ENCODE measurements at regions not wholly inside any gene's neighbourhood (a gene's known extent, or its start where the extent isn't known, plus 50 kb on each side); places are given as distances from the start of the nearest gene placed in this dataset.
"Not testable (repeated sequence)": the region's sequence is repeated elsewhere in the genome, so short reads cannot be mapped to it uniquely, and the experiment has no call there.

DNA sequence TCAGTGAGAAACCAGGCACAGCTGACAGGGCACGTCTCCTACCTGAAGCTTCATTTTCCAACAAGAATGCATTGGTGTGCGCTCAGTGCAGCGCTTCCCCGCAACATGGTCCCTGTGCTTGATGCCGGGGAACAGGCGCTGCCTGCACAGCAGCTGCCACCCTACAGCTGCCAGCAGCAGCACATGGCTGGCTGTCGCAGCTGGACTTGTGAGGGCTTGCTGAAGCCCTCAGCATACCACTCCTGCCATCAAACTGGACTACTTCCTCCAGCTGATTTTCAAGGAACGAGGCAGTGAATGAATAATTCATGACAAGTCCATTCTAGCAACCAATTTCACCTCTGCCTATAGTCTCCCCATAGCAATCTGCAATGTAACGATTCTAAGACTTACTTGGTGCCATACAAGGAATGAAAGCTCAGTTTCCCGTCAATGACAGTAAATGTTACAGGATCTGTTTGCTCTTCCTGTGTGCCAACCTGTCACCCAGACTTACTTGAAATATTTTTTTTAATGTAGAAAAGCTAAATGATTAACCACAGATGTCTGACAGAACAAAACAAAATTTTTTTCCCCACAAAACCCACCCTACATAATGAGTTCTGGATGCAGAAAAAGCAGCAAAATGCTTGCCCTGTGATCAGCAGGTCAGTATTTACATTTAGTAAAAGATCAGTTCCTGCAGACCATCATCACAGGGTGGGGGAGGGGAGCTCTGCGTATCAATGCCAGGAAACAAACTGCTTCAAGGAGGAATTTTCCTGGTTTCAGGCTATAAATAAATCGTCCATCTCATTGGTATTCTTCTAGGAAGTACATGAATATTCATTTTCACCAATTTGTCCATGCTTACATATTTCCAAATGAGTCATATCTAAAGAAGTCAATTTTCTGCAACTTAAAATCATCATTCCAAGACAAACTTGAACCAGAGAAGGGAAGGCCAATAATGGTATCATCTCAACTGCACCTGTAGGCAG lies 140.6 kb downstream of the ALOX5 start:
- H3K4me3 Mint-ChIP-seq = no peak overlapping the region
- H3K27me3 Mint-ChIP-seq = no peaks in the 10 kb centered on the region

DNA sequence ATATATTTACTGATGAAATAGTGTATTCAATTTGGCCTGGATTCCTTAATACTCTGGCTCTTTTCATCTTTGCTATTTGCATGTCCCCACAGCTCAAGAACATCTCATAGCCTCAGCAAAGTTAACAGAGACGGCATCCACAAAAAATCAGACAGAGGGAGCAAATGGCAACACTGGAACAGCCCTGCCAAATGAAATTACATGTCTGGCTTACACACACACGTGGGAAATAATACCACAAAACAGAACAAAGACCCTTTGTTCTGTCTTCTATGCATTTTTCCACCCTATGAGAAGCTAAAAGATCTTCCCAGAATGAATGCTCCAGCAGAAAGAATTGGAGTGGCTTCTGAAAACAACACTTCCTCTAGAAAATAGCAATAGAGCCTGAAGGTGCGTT lies 139.5 kb downstream of the ALOX5 start:
- ATAC-seq = no peak
- H3K4me1 Mint-ChIP-seq = peaks cover 18 to 46% (median 34%) of the 10 kb centered on the region in 4 donors
- no peak overlapping the region for H3K4me3 Mint-ChIP-seq
- no peaks in the 10 kb centered on the region for H3K27me3 Mint-ChIP-seq
- H3K27ac Mint-ChIP-seq = peak overlapping the region in 1 of 10 donors; percentile 10
- no peak for DNase-seq
- POLR2A ChIA-PET = no interaction called here
- H3K36me3 Mint-ChIP-seq = peaks cover 0 to 8% (median 5%) of the 10 kb centered on the region in 3 donors
- H3K9me3 Mint-ChIP-seq = no peaks in the 10 kb centered on the region

More for the DNA sequence above, 140.6 kb downstream of the ALOX5 start:
- DNase-seq (no peak), ATAC-seq (no peak)
- Mint-ChIP-seq H3K36me3 (peaks cover 0 to 8% (median 5%) of the 10 kb centered on the region in 3 donors), H3K9me3 (no peaks in the 10 kb centered on the region), H3K27ac (peak overlapping the region in 4 of 10 donors; percentile 9 to 41 (median 32)), H3K4me1 (peaks cover 19 to 48% (median 35%) of the 10 kb centered on the region in 4 donors)
- POLR2A ChIA-PET = no interaction called here

DNA sequence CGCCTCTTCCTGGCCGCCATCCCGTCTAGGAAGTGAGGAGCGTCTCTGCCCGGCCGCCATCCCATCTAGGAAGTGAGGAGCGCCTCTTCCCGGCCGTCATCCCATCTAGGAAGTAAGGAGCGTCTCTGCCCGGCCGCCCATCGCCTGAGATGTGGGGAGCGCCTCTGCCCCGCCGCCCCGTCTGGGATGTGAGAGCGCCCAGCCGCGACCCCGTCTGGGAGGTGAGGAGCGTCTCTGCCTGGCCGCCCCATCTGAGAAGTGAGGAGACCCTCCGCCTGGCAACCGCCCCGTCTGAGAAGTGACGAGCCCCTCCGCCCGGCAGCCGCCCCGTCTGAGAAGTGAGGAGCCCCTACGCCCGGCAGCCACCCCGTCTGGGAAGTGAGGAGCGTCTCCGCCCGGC lies 137.9 kb downstream of the ALOX5 start:
- H3K27ac Mint-ChIP-seq, ATAC-seq, POLR2A ChIA-PET, H3K27me3 Mint-ChIP-seq, H3K4me3 Mint-ChIP-seq, DNase-seq, H3K9me3 Mint-ChIP-seq, H3K36me3 Mint-ChIP-seq: not testable (repeated sequence)
- peaks cover 21 to 37% (median 26%) of the 10 kb centered on the region in 4 donors for H3K4me1 Mint-ChIP-seq

DNA sequence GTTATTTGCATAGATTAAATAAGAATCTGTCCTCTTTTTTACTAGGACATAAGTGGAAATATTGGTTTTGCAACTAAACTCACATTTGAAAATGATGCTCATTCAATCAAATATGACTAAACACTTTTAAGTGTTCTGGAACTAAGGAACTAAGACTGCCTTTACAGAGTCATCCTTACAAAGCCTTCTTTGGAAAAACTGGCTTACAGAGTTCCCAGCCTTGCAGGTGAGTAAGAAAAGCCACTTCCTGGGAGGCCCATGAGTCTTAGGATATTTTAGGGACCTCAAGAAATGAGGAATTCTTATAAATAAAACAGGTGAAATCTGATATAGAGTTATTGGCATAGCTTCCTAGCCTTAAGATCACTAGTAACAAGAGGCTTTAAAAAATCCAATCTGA lies 135.5 kb downstream of the ALOX5 start:
- H3K36me3 Mint-ChIP-seq = peaks cover 0 to 4% (median 3%) of the 10 kb centered on the region in 3 donors
- POLR2A ChIA-PET = no interaction called here
- ATAC-seq (no peak), DNase-seq (no peak)
- peak overlapping the region in 2 of 10 donors; percentile 54 to 57 for H3K27ac Mint-ChIP-seq
- H3K27me3 Mint-ChIP-seq = no peaks in the 10 kb centered on the region
- H3K4me1 Mint-ChIP-seq = peaks cover 7 to 22% (median 11%) of the 10 kb centered on the region in 4 donors
- no peaks in the 10 kb centered on the region for H3K9me3 Mint-ChIP-seq
- H3K4me3 Mint-ChIP-seq = no peak overlapping the region

DNA sequence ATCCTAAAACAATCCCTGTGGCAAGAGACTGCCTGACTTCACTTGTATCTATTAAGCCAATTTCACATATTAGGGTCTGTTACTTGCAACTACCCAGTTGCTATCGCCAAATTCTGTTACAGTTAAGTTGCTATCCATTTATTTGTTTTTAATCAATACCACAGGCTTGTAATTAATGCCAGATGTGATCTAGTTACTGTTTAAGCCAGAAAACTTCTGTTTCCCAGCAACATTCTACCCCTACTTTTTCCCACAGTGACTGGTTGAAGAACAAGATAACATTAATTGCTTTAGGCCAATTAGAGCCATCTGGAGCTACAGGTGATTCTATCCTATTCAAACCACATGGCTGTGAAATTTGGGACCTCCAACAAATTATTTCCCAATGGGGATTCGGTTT lies 131.3 kb downstream of the ALOX5 start:
- POLR2A ChIA-PET = no interaction called here
- Mint-ChIP-seq H3K4me3 (no peak overlapping the region), H3K27ac (peak overlapping the region in 1 of 10 donors; percentile 8), H3K4me1 (peaks cover 11 to 34% (median 14%) of the 10 kb centered on the region in 4 donors), H3K9me3 (no peaks in the 10 kb centered on the region), H3K36me3 (peaks cover 0 to 7% (median 5%) of the 10 kb centered on the region in 3 donors), H3K27me3 (no peaks in the 10 kb centered on the region)
- no peak for DNase-seq
- ATAC-seq = no peak

DNA sequence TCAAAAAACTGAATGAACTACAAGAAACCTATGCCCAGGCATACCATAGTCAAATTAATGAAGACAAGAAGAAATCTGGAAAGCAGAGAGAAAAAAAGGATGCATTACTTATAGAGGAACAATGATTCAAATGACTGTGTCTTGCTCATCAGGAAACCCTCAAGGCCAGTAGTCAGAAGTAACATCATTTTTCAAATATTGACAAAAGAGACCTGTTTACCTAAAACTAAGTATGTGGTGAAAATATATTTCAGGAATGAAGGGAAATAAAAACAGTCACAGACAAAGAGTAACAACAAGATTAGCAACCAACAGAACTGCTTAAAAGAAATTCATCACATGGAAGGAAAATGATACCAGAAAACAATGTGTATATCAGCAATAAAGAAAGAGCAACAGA lies 128.4 kb downstream of the ALOX5 start:
- H3K9me3 Mint-ChIP-seq = peaks cover 0 to 2% (median 0%) of the 10 kb centered on the region in 9 donors
- H3K4me3 Mint-ChIP-seq = no peak overlapping the region
- H3K4me1 Mint-ChIP-seq = peaks cover 13 to 28% (median 14%) of the 10 kb centered on the region in 4 donors
- ATAC-seq = no peak
- H3K36me3 Mint-ChIP-seq = peaks cover 0 to 12% (median 11%) of the 10 kb centered on the region in 3 donors
- POLR2A ChIA-PET = no interaction called here
- peak overlapping the region in 1 of 10 donors; percentile 34 for H3K27ac Mint-ChIP-seq
- no peaks in the 10 kb centered on the region for H3K27me3 Mint-ChIP-seq
- DNase-seq = no peak

DNA sequence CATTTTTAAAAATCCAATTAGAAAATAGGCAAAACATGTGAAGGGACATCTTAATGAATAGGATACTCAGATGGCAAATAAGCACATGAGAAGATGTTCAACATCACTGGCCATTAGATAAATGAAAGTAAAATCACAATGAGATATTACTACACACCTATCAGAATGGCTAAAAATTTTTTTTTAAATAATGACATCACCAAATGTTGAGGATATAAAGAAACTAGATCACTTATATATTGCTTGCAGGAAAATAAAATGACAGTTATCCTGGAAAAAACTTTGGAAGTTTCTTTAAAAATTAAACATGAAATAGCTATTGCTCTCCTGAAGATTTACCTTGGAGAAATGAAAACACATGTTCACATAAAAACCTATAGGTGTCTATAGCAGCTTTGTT lies 127.8 kb downstream of the ALOX5 start:
- no peak for ATAC-seq
- no peak overlapping the region for H3K27ac Mint-ChIP-seq
- no peak for DNase-seq
- peaks cover 11 to 23% (median 17%) of the 10 kb centered on the region in 4 donors for H3K4me1 Mint-ChIP-seq
- H3K9me3 Mint-ChIP-seq = peaks cover 0 to 8% (median 3%) of the 10 kb centered on the region in 9 donors
- H3K27me3 Mint-ChIP-seq = no peaks in the 10 kb centered on the region
- H3K4me3 Mint-ChIP-seq = no peak overlapping the region
- POLR2A ChIA-PET = no interaction called here
- peaks cover 2 to 12% (median 11%) of the 10 kb centered on the region in 3 donors for H3K36me3 Mint-ChIP-seq

DNA sequence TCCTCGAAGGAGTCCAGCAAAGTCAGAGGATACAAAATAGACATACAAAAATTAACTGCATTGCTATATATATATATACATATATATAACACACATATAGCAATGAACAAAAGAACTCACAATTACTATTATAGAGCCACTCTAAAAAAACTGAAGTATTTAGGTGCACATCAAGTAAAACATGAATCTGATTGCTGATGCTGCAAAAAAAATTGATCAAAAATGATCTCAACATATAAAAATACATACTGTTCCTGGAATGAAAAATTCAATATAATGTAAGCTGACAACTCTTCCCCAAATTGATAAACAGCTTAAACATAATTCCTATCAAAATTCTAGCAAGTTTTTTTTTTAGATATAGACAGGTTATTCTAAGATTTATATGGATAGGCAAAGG lies 126.8 kb downstream of the ALOX5 start:
- no peak for ATAC-seq
- Mint-ChIP-seq H3K36me3 (peaks cover 6 to 13% (median 13%) of the 10 kb centered on the region in 3 donors), H3K27me3 (no peaks in the 10 kb centered on the region), H3K4me1 (peaks cover 11 to 23% (median 19%) of the 10 kb centered on the region in 4 donors), H3K4me3 (no peak overlapping the region), H3K9me3 (peaks cover 0 to 18% (median 4%) of the 10 kb centered on the region in 9 donors), H3K27ac (no peak overlapping the region)
- POLR2A ChIA-PET = no interaction called here
- DNase-seq = no peak

DNA sequence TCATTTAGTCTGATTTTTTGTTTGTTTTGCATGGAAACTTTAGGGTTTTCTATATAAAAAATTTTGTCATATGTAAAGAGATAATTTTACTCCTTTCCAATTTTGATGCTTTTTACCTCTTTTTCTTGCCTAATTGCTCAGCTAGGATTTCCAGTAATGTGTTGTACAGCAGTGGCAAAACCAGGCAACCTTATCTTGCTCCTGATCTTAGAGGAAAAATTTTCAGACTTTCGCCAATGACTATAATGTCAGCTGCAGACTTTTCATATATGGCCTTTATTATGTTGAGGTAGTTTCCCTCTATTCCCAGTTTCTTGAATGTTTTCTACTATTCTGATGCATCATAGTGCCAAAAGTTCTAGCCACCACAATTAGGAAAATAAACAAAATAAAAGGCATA lies 126.3 kb downstream of the ALOX5 start:
- ATAC-seq (no peak), DNase-seq (no peak)
- POLR2A ChIA-PET = no interaction called here
- Mint-ChIP-seq H3K27me3 (no peaks in the 10 kb centered on the region), H3K27ac (no peak overlapping the region), H3K9me3 (peaks cover 0 to 23% (median 7%) of the 10 kb centered on the region in 9 donors), H3K4me3 (no peak overlapping the region), H3K36me3 (peaks cover 11 to 17% (median 15%) of the 10 kb centered on the region in 3 donors), H3K4me1 (peaks cover 13 to 27% (median 20%) of the 10 kb centered on the region in 4 donors)

DNA sequence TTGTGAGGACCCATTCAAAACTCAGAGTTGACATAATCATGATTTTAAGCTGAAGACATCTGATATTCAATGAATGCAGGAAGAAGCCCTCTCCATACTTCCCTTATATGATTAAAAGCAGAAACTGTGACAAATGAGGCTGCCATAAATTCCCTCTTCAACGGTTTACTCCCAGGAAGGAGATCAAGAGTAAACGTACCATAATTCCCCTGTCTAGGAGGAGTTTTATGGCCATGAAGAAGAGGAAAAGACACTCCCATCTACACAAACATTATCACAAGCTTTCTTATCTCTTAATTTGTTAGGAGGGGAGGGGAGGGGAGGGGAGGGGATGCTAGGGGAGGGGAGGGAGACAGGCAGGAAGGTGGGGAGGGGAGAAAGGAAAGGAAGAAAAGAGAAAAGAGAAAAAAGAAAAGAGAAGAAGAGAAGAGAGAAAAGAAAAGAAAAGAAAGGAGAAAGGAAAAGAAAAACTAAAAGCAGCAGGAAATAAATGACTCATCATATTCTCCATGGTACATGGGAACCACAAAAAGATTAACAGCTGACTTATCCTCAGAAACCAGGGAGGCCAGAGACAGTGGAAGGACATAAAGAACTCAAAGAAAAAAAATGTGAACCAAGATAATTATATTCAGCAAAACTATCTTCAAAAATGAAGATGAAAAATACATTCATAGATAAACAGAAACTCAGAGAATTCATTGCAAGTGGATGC lies 121.6 kb downstream of the ALOX5 start:
- Mint-ChIP-seq H3K4me3 (no peak overlapping the region), H3K36me3 (peaks cover 18 to 35% (median 19%) of the 10 kb centered on the region in 3 donors), H3K27me3 (no peaks in the 10 kb centered on the region), H3K9me3 (peaks cover 0 to 24% (median 10%) of the 10 kb centered on the region in 9 donors), H3K4me1 (peaks cover 9 to 22% (median 21%) of the 10 kb centered on the region in 4 donors), H3K27ac (peak overlapping the region in 1 of 10 donors; percentile 59)
- no peak for ATAC-seq
- DNase-seq = peak in 1 of 10 donors; percentile 7
- POLR2A ChIA-PET = no interaction called here
